ENCODE measurements at regions not wholly inside any gene's neighbourhood (a gene's known extent, or its start where the extent isn't known, plus 50 kb on each side); places are given as distances from the start of the nearest gene placed in this dataset.

DNA sequence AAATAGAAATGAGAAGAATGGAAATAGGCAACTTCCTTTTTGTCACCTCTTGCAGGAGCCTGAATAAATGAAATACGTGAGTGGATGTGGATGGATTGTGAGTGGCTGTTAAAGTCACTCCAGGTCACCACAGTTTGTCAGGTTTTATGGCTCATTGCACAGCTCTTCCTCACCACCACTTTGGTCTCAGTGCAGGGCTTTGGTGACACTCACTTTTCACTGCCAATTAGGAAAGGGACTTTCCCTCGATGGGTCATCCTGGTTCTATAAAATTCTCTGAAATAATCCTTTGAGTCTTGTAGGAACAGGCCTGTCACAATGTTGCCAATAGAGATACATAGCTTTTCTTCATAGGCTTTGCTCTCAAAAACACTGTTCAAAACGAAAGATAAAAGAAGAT lies 172.4 kb upstream of the C11orf87 start:
- TF ChIP-seq, protein P1, sequence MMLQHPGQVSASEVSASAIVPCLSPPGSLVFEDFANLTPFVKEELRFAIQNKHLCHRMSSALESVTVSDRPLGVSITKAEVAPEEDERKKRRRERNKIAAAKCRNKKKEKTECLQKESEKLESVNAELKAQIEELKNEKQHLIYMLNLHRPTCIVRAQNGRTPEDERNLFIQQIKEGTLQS (IDR thresholded peaks at IDR 0.05) = no peak
- TF ChIP-seq CTCF (IDR thresholded peaks at IDR 0.05 in 2 of 3, conservative IDR thresholded peaks at IDR 0.05 in 1 of 3; ENCODE audit: borderline replicate concordance in 1 of 3, insufficient read depth in 1 of 3, low read depth in 2 of 3, low read length in 2 of 3) = no peak
- TF ChIP-seq EZH2phosphoT487 (IDR thresholded peaks at IDR 0.05; ENCODE audit: borderline replicate concordance) = no peak
- TF ChIP-seq RAD21 (IDR thresholded peaks at IDR 0.05; ENCODE audit: low read depth) = no peak
- TF ChIP-seq POLR2A (IDR thresholded peaks at IDR 0.05; ENCODE audit: borderline replicate concordance, extremely low read depth, insufficient read depth, insufficient read length) = no peak
- TF ChIP-seq CEBPB (IDR thresholded peaks at IDR 0.05; ENCODE audit: low read depth) = no peak
- TF ChIP-seq ZFX (IDR thresholded peaks at IDR 0.05) = no peak
- TF ChIP-seq ZNF274 (IDR thresholded peaks at IDR 0.05; ENCODE audit: low read depth, low read length) = no peak
- TF ChIP-seq, protein P2, sequence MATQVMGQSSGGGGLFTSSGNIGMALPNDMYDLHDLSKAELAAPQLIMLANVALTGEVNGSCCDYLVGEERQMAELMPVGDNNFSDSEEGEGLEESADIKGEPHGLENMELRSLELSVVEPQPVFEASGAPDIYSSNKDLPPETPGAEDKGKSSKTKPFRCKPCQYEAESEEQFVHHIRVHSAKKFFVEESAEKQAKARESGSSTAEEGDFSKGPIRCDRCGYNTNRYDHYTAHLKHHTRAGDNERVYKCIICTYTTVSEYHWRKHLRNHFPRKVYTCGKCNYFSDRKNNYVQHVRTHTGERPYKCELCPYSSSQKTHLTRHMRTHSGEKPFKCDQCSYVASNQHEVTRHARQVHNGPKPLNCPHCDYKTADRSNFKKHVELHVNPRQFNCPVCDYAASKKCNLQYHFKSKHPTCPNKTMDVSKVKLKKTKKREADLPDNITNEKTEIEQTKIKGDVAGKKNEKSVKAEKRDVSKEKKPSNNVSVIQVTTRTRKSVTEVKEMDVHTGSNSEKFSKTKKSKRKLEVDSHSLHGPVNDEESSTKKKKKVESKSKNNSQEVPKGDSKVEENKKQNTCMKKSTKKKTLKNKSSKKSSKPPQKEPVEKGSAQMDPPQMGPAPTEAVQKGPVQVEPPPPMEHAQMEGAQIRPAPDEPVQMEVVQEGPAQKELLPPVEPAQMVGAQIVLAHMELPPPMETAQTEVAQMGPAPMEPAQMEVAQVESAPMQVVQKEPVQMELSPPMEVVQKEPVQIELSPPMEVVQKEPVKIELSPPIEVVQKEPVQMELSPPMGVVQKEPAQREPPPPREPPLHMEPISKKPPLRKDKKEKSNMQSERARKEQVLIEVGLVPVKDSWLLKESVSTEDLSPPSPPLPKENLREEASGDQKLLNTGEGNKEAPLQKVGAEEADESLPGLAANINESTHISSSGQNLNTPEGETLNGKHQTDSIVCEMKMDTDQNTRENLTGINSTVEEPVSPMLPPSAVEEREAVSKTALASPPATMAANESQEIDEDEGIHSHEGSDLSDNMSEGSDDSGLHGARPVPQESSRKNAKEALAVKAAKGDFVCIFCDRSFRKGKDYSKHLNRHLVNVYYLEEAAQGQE (IDR thresholded peaks at IDR 0.05; ENCODE audit: low read depth) = no peak
